Nephron (organoid): ENCODE measurements at regions not wholly inside any gene's neighbourhood (a gene's known extent, or its start where the extent isn't known, plus 50 kb on each side); places are given as distances from the start of the nearest gene placed in this dataset.

Source experiments
- H3K27ac Mint-ChIP-seq, 3 experiments: 2 replicates each; pipeline ENCODE4 v1.8.0; 2020; ENCODE audit warnings: mixed read lengths in 3 of 3, mild to moderate bottlenecking in 2 of 3, moderate library complexity in 1 of 3
- H3K27me3 Mint-ChIP-seq: 2 replicates; pipeline ENCODE4 v1.8.0; 2021; ENCODE audit warnings: low read depth, mild to moderate bottlenecking, moderate library complexity, mixed read lengths
- H3K36me3 Mint-ChIP-seq: 2 replicates; pipeline ENCODE4 v1.8.0; 2020; ENCODE audit warnings: low read depth, mixed read lengths
- H3K4me1 Mint-ChIP-seq: 2 replicates; pipeline ENCODE4 v1.8.0; 2020; ENCODE audit warnings: mixed read lengths
- H3K4me3 Mint-ChIP-seq, 3 experiments: 2 replicates each; pipeline ENCODE4 v1.8.0; 2020; ENCODE audit warnings: mild to moderate bottlenecking in 3 of 3, mixed read lengths in 3 of 3, moderate library complexity in 2 of 3
- H3K9me3 Mint-ChIP-seq: 2 replicates; pipeline ENCODE4 v1.8.0; 2020; ENCODE audit warnings: mixed read lengths
- TF ChIP-seq, protein P1 (sequence below), 3 experiments: fragments of 200-600 bp; sonication (generic); IDR thresholded peaks; one replicate each; pipeline ENCODE4 v1.5.0; 2021; ENCODE audit warnings: antibody characterized with exemption in 3 of 3; ENCODE audit not compliant: unreplicated experiment in 3 of 3

DNA sequence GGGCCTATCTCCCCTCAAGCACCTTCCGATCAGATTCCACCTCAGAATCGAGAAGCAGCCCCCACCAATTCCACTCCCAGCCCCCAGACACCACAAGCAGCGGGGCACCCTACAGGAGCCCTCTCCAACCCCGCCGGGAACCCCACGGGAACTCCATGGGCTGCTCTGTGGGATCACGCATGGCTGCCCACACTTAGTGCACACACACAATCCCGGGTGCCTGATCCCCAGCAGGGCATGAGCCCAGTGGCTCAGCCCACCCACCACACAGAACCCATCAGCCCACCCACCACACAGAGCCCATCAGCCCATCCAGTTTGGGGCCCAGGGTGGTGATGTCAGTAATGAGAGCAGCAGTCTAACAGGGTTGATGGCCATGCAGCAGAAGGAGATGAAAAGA lies 141.6 kb upstream of the LINGO1 start:
- peaks cover 16% of the 10 kb centered on the region for H3K27me3 Mint-ChIP-seq
- H3K4me3 Mint-ChIP-seq: no peak overlapping the region
- TF ChIP-seq, protein P1, sequence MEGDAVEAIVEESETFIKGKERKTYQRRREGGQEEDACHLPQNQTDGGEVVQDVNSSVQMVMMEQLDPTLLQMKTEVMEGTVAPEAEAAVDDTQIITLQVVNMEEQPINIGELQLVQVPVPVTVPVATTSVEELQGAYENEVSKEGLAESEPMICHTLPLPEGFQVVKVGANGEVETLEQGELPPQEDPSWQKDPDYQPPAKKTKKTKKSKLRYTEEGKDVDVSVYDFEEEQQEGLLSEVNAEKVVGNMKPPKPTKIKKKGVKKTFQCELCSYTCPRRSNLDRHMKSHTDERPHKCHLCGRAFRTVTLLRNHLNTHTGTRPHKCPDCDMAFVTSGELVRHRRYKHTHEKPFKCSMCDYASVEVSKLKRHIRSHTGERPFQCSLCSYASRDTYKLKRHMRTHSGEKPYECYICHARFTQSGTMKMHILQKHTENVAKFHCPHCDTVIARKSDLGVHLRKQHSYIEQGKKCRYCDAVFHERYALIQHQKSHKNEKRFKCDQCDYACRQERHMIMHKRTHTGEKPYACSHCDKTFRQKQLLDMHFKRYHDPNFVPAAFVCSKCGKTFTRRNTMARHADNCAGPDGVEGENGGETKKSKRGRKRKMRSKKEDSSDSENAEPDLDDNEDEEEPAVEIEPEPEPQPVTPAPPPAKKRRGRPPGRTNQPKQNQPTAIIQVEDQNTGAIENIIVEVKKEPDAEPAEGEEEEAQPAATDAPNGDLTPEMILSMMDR (IDR thresholded peaks at IDR 0.05; ENCODE audit: unreplicated experiment in 3 of 3): no peak
- H3K9me3 Mint-ChIP-seq: peaks cover 6% of the 10 kb centered on the region
- no peaks in the 10 kb centered on the region for H3K36me3 Mint-ChIP-seq
- H3K27ac Mint-ChIP-seq: no peak overlapping the region
- H3K4me1 Mint-ChIP-seq: no peaks in the 10 kb centered on the region

DNA sequence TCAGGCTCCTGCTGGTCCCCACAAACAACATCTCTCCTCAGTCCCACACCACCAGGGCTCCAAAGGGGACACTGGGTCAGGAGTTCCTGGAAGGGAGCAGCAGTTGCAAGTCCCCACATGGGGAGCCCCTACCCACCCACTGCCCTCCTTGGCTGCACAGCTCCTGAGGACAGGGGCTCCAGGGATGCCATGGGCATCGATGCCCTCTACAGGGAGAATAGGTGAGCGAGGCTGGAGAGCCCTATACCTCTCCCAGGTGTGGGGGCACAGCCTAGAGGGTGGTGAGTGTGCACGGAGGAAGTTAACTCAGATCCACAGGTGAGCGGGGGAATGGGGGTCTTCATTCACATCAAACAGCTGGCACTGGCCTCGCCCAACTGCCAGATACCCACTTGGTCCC lies 141.2 kb upstream of the LINGO1 start:
- Mint-ChIP-seq H3K4me1 (no peaks in the 10 kb centered on the region), H3K27ac (no peak overlapping the region), H3K36me3 (no peaks in the 10 kb centered on the region), H3K9me3 (peaks cover 5% of the 10 kb centered on the region), H3K27me3 (peaks cover 16% of the 10 kb centered on the region), H3K4me3 (no peak overlapping the region)
- TF ChIP-seq, protein P1 (IDR thresholded peaks at IDR 0.05; ENCODE audit: unreplicated experiment in 3 of 3): no peak

DNA sequence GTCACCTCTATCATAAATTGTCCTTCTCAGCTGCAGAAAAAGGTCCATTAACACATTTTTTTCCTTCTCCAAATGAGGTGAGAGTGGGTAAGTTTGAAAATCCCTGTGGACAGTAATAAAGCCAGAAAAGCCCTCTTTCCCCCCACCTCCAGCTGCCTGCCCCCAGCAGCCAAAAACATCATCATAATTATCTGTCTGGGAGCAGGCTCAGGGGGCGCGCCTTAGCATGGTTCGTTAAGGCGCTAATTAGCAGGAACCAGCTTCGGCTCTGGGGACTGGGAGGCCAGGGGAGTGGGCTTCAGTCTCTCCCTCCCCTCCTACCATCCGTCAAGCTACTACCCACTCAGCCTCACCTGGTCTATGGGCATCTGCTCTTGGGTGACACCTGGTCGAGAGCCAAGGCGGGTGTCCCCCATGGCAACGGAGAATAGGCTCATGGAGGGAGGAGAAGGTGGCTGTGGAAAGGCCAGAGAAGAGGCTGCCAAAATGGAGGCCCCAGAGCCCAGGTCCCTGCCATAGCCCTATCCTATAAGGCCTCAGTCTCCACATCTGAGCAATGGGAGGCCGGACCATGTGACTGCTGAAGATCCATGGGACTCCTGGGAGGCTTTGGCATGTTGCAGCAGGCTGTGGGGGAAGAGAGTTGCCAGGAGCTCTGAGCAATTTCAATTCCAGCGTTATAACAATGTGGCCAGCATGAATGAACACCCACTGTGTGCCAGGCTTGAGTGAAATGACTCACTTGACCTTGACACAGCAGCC lies 140.1 kb upstream of the LINGO1 start:
- H3K36me3 Mint-ChIP-seq: no peaks in the 10 kb centered on the region
- H3K9me3 Mint-ChIP-seq: no peaks in the 10 kb centered on the region
- H3K4me3 Mint-ChIP-seq: no peak overlapping the region
- H3K27ac Mint-ChIP-seq: no peak overlapping the region
- H3K4me1 Mint-ChIP-seq: no peaks in the 10 kb centered on the region
- H3K27me3 Mint-ChIP-seq: peaks cover 16% of the 10 kb centered on the region
- TF ChIP-seq, protein P1 (IDR thresholded peaks at IDR 0.05; ENCODE audit: unreplicated experiment in 3 of 3): no peak

DNA sequence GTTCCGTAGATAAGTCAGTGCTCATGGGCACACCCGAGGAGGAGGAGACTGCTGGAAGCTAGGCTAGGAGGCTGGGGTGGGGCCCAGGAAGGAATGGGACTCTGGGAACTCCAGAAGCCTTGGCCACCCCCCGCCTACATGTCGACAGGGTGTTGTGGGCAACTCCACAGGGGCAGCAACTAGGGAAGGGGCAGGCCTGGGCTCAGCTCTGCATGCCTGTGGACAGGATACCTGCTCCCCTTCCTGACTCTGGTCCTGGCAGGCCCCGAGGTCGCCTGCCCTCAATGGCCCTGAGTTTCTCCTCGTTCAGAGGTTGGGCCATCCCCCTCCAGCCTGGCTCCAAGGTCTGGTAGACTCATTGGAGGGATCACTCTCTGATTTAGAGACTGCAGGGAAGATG lies 138.9 kb upstream of the LINGO1 start:
- TF ChIP-seq, protein P1 (IDR thresholded peaks at IDR 0.05; ENCODE audit: unreplicated experiment in 3 of 3): no peak
- Mint-ChIP-seq H3K9me3 (no peaks in the 10 kb centered on the region), H3K36me3 (no peaks in the 10 kb centered on the region), H3K4me1 (no peaks in the 10 kb centered on the region), H3K27ac (no peak overlapping the region), H3K27me3 (peaks cover 17% of the 10 kb centered on the region), H3K4me3 (no peak overlapping the region)

DNA sequence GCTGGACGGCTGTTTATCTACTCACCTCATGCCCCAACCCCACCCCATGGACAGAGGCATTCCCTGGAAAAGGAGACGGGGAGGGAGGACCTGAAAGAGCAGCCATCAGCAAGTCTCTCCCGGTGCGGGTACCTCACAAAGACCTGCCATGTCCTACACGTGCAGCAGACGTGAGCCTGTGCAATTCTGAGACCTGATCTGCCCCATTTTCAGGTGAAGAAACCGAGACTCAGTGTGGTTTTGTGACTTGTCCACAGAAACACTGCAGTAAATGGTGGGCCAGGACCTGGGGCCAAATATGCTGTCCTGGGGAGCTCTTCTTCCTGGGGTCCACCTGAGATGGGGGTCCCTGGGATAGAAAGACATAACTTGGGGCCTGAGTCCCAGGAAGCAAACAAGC lies 137.0 kb upstream of the LINGO1 start:
- Mint-ChIP-seq H3K27me3 (peaks cover 21% of the 10 kb centered on the region), H3K36me3 (no peaks in the 10 kb centered on the region), H3K4me3 (no peak overlapping the region), H3K27ac (no peak overlapping the region), H3K4me1 (no peaks in the 10 kb centered on the region), H3K9me3 (no peaks in the 10 kb centered on the region)
- TF ChIP-seq, protein P1 (IDR thresholded peaks at IDR 0.05; ENCODE audit: unreplicated experiment in 3 of 3): no peak

DNA sequence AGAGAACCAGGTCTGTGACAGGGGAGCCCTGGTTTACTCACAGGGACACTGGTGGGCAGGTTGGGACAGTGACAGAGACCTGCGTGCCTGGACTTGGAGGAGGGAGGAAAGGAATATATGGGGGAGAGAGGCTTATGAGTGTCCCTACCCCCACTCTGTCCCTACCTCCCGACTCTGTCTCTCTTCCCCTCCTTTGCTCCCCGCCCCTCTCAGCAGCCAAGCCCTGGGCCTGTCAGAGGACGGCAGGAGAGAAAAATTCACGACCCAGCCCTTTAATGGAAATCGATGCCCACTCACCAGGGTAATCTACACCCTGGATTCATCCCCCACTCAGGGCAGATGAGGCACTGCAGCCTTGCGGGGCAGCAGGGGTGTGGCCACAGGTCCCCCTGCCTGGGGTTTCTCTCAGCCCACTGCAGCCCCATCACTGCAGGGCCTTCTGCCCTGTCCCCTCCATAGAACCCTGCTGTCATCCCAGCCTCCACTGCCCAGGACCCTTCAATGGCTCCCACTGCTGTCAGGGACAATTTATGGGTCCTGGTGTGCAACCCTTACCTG lies 135.9 kb upstream of the LINGO1 start:
- no peaks in the 10 kb centered on the region for H3K36me3 Mint-ChIP-seq
- H3K4me3 Mint-ChIP-seq: no peak overlapping the region
- peaks cover 17% of the 10 kb centered on the region for H3K27me3 Mint-ChIP-seq
- no peaks in the 10 kb centered on the region for H3K4me1 Mint-ChIP-seq
- TF ChIP-seq, protein P1 (IDR thresholded peaks at IDR 0.05; ENCODE audit: unreplicated experiment in 3 of 3): no peak
- H3K27ac Mint-ChIP-seq: no peak overlapping the region
- no peaks in the 10 kb centered on the region for H3K9me3 Mint-ChIP-seq
